Activated naive CD8-positive, alpha-beta T cell treated with anti-CD3 and anti-CD28 coated beads, Interleukin-2, amount 50 U/mL, for 24 hours (primary cell): ENCODE measurements at regions not wholly inside any gene's neighbourhood (a gene's known extent, or its start where the extent isn't known, plus 50 kb on each side); places are given as distances from the start of the nearest gene placed in this dataset.
"Not testable (repeated sequence)": the region's sequence is repeated elsewhere in the genome, so short reads cannot be mapped to it uniquely, and the experiment has no call there.

ENCODE experiments used
- ATAC-seq: fragments of 150-1000 bp; cut with Tn5 transposase; one replicate; pipeline ENCODE4 v1.10.0; 2021
- DNase-seq: peaks from one replicate; pipeline ENCODE4 v3.0.0; 2021
- H3K27ac Mint-ChIP-seq: one replicate; pipeline ENCODE4 v1.8.0; 2021; ENCODE audit warnings: mild to moderate bottlenecking, mixed read lengths
- H3K27me3 Mint-ChIP-seq: one replicate; pipeline ENCODE4 v1.8.0; 2021; ENCODE audit warnings: mixed read lengths
- H3K36me3 Mint-ChIP-seq: one replicate; pipeline ENCODE4 v1.8.0; 2021; ENCODE audit warnings: low read depth, mixed read lengths
- H3K4me1 Mint-ChIP-seq: one replicate; pipeline ENCODE4 v1.8.0; 2021; ENCODE audit warnings: mixed read lengths
- H3K4me3 Mint-ChIP-seq: one replicate; pipeline ENCODE4 v1.8.0; 2021; ENCODE audit warnings: mild to moderate bottlenecking, moderate library complexity, mixed read lengths
- H3K9me3 Mint-ChIP-seq: one replicate; pipeline ENCODE4 v1.8.0; 2021; ENCODE audit warnings: mixed read lengths

DNA sequence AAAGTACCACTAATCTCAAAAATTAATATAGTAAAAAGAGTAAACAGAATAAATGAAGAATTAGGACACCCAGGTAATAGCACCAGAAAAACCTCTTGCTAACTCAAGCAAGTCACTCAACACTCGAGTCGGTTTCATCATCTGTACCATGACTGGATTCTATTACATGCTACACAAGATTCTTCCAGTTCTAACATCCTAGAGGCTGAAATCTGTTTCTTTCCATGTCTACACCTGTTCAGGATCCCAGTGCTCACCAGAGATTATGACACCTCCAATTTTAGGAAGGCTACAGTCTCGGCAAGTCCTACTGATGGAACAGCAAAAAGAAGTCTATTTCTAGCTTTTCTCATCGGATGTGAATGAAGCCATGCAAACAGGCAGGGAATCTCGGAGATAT is 95.3 kb upstream of the ANK3 start:
- Mint-ChIP-seq H3K4me3 (no peak overlapping the region), H3K4me1 (no peaks in the 10 kb centered on the region), H3K27me3 (no peaks in the 10 kb centered on the region), H3K36me3 (no peaks in the 10 kb centered on the region), H3K9me3 (no peaks in the 10 kb centered on the region), H3K27ac (no peak overlapping the region)
- ATAC-seq = no peak
- DNase-seq = no peak

DNA sequence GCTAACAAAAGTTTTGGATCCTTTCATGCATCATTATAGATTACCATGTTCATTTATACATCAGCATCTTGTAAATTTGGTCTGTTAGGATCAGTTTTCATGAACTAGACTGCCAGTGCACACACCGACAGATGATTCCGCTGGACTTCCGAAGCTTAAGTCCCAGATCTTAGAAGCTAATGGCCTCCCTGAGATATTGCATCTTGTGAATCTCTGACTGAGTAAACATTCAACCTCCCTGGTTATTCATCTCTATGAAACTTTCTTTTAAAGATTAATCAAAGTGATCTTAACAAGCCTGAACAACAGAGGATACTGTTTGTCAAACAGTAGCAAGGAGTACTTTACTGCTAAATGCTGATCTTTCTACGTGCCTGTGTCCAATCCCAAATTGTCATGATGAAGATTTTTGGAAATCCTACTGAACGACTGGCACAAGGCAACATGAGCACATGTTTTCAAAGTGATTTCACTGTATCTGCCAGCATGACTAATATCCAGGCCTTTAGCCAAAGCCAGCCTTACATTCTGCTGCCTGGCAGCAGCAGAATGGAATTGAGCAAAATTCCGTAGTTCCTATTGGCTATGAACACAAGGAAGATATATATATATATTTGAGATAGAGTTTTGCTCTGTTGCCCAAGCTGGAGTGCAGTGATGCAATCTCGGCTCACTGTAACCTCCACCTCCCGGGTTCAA is 91.3 kb upstream of the ANK3 start:
- Mint-ChIP-seq H3K27me3 (peaks cover 2% of the 10 kb centered on the region), H3K9me3 (no peaks in the 10 kb centered on the region), H3K4me3 (no peak overlapping the region), H3K27ac (no peak overlapping the region), H3K36me3 (no peaks in the 10 kb centered on the region), H3K4me1 (no peaks in the 10 kb centered on the region)
- no peak for DNase-seq
- ATAC-seq = no peak

DNA sequence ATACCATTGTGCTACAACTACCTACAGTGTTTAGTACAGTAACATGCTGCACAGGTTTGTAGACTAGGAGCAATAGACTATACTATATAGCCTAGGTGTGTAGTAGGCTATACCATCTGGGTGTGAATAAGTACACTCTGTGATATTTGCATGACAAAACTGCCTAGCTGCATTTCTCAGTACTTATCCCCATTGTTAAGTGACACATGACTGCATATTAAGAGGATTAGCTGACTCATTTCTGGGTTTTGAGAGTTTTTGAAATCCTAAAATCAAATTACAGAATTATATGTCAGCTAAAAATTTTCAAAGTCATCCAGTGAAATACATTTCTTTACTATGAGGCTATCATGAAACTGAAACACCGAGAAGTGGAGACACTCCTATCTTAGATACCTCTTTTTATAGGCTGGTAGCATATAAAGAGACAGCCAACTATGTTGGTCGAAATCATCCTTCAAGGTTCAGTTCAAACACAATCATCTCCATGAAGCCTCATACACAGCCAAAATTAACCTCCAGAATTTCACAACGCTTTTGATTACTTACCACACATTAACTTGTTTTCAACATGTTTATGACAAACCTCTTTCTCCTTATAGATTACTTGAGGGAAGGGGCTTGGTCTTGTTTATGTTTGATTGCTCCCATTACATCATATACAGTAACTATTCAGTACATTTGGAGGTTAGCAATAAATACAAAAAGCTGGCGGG is 89.8 kb upstream of the ANK3 start:
- H3K36me3 Mint-ChIP-seq = no peaks in the 10 kb centered on the region
- no peak for ATAC-seq
- H3K4me1 Mint-ChIP-seq = no peaks in the 10 kb centered on the region
- no peak for DNase-seq
- no peak overlapping the region for H3K4me3 Mint-ChIP-seq
- peaks cover 2% of the 10 kb centered on the region for H3K27me3 Mint-ChIP-seq
- H3K27ac Mint-ChIP-seq = no peak overlapping the region
- no peaks in the 10 kb centered on the region for H3K9me3 Mint-ChIP-seq

DNA sequence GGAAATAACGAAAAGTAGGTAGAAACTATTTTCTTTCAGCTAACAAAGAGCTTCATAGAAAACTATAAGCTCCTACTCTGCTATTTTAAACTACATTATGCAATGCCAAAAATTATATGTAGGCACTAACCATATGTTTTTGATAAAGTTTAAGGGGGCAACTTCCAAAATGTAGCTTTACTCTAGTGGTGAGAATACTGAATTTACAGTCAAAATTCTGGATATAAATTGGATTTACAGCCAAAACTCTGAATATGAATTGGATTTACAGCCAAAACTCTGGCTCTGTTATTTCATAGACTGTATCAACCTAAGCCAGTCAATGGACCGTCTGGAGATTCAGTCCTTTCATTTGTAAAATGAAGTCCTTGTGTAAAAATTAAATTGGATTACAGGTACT is 86.8 kb upstream of the ANK3 start:
- DNase-seq (no peak), ATAC-seq (no peak)
- H3K36me3 Mint-ChIP-seq = no peaks in the 10 kb centered on the region
- H3K4me3 Mint-ChIP-seq = no peak overlapping the region
- peaks cover 2% of the 10 kb centered on the region for H3K27me3 Mint-ChIP-seq
- H3K4me1 Mint-ChIP-seq = no peaks in the 10 kb centered on the region
- no peak overlapping the region for H3K27ac Mint-ChIP-seq
- no peaks in the 10 kb centered on the region for H3K9me3 Mint-ChIP-seq

DNA sequence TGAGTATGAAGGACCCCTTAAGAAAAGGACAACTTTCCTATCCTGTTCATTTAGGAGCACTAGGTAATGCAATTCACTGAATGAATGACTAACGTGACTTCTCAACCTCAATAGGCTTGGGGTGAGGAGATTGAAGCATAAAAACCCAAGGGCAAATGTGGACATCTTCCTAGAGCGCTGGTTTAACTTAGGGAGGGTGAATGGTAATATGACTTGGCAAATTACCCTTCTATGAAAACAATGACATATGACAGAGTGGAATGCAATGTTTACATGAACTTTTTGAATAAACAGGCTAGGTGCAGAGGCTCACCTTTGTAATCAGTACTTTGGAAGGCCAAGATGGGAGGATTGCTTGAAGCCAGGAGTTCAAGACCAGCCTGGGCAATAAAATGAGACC is 83.9 kb upstream of the ANK3 start:
- DNase-seq (no peak), ATAC-seq (no peak)
- no peaks in the 10 kb centered on the region for H3K36me3 Mint-ChIP-seq
- H3K27ac Mint-ChIP-seq = no peak overlapping the region
- H3K9me3 Mint-ChIP-seq = no peaks in the 10 kb centered on the region
- H3K4me3 Mint-ChIP-seq = no peak overlapping the region
- peaks cover 2% of the 10 kb centered on the region for H3K27me3 Mint-ChIP-seq
- no peaks in the 10 kb centered on the region for H3K4me1 Mint-ChIP-seq

DNA sequence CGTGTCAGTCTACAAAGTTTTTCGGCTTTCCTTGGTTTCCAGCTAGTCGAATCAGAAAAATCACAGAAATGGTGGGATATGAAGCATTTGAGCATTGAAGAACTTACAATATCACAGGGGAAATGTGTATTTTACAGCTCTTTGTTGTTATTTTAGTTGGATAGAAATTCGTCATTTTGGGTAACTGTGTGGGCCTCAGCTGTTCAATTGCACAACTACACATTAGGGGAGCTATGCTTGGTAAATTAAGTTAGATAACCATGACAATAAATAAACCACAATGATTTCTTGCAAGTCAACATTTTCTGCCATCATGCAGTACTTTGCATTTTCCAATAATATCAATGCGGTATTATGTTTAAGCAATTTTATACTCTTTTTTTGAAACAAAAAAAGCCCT is 80.4 kb upstream of the ANK3 start:
- Mint-ChIP-seq H3K36me3 (no peaks in the 10 kb centered on the region), H3K27ac (no peak overlapping the region), H3K9me3 (no peaks in the 10 kb centered on the region), H3K27me3 (no peaks in the 10 kb centered on the region), H3K4me3 (no peak overlapping the region), H3K4me1 (no peaks in the 10 kb centered on the region)
- no peak for DNase-seq
- no peak for ATAC-seq

DNA sequence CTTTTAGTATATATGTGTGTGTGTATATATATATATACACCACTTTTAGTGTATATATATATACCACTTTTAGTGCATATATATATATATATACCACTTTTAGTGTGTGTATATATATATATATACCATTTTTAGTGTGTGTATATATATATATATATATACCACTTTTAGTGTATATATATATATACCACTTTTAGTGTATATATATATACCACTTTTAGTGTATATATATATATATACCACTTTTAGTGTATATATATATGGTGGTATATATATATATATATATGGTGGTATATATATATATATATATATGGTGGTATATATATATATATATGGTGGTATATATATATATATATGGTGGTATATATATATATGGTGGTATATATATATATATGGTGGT is 79.5 kb upstream of the ANK3 start:
- ATAC-seq, H3K27me3 Mint-ChIP-seq, H3K36me3 Mint-ChIP-seq, H3K4me3 Mint-ChIP-seq, H3K4me1 Mint-ChIP-seq, H3K27ac Mint-ChIP-seq, H3K9me3 Mint-ChIP-seq, DNase-seq: not testable (repeated sequence)

DNA sequence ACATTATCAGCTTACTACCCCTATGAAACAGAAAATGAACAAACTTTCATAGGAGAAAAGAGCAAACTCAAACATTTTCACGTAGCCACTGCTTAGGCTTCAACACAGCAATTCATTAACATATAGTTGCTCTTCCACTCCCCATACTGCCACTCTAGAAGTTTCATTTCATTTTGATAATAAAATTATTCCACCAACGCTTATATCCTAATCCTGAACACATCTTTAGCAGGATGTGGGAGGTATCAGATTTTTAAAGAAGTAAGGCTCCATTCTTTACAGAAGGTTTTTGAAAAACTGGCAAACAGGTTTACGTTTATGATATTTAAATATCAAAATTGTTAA is 77.5 kb upstream of the ANK3 start:
- no peaks in the 10 kb centered on the region for H3K36me3 Mint-ChIP-seq
- H3K4me1 Mint-ChIP-seq = no peaks in the 10 kb centered on the region
- no peak overlapping the region for H3K4me3 Mint-ChIP-seq
- no peak for DNase-seq
- no peak for ATAC-seq
- no peaks in the 10 kb centered on the region for H3K27me3 Mint-ChIP-seq
- H3K9me3 Mint-ChIP-seq = no peaks in the 10 kb centered on the region
- no peak overlapping the region for H3K27ac Mint-ChIP-seq

DNA sequence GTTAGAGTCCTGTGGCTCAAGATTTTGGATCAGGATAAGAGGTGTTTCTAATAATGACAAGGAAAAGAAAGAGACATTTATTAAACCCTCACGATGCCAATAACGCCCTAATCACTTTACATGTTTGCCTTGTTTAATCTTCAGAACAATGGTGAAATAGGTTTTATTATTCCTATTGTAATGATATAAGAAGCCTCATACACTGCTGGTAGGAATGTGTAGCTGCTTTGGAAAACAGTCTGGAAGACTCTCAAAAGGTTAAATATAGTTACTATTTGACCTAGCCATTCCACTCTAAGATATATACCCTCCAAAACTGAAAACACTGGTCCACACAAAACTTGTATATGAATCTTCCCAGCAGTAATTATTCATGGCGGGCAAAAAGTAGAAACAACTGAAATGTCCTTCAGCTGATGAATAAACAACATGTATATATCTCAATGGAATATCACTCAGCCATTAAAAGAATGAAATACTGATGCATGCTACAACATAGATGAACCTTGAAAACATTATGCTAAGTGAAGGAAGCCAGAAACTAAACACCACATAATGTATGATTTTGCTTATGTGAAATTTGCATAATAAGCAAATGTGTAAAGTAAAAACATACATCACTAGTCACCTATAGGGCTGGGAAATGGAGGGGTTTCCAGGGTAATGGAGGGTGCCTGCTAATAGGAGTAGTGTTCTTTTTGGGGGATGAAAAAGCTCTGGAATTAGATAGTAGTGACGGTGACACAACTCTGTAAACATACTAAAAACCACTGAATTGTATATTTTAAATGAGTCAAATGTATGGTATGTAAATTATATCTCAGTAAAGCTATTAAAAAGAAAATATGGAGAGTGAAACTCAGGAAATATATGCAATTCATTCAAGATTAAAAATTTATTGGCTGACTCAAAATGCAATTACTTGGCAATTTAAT is 76.9 kb upstream of the ANK3 start:
- no peak for DNase-seq
- Mint-ChIP-seq H3K36me3 (no peaks in the 10 kb centered on the region), H3K27me3 (no peaks in the 10 kb centered on the region), H3K4me1 (peaks cover 2% of the 10 kb centered on the region), H3K27ac (no peak overlapping the region), H3K4me3 (no peak overlapping the region), H3K9me3 (no peaks in the 10 kb centered on the region)
- no peak for ATAC-seq

DNA sequence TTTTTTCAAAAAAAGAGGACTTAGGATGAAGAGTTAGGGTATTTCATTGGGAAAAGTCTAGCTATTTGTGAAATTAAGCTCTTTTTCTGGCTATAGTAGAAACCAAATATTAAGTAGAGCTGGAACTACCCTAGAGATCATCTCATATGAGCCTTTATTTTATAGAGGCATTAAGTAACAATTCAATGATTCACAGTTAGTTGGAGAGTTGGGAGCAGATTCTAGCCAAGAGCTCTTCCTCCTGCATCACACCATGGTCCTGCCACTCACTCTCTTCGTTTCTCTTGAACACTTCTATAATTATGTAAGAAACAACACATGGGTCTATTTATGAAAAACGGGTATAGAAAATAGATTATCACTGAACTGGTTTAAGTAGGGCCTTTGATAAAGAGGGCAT is 76.1 kb upstream of the ANK3 start:
- H3K9me3 Mint-ChIP-seq = no peaks in the 10 kb centered on the region
- no peak overlapping the region for H3K27ac Mint-ChIP-seq
- no peaks in the 10 kb centered on the region for H3K36me3 Mint-ChIP-seq

DNA sequence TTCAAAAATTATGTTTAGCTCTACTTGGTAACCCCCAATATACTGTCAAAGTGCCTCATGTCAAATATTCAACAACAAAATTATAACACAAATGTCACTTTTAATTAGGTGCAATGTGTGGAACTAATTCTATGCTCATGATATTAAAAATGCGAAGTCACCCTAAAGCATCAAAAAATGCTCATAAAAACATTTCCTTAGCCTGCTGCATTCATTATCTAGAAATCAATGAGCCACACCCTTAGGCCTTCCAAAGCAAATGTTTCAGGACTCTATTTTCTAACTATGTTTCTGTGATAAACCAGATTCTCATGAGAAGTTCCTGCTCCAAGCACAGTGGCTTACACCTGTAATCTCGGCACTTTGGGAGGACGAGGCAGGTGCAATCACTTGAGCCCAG is 75.0 kb upstream of the ANK3 start:
- H3K4me3 Mint-ChIP-seq = no peak overlapping the region
- no peaks in the 10 kb centered on the region for H3K9me3 Mint-ChIP-seq
- H3K27ac Mint-ChIP-seq = no peak overlapping the region
- ATAC-seq (no peak), DNase-seq (no peak)
- H3K36me3 Mint-ChIP-seq = no peaks in the 10 kb centered on the region
- no peaks in the 10 kb centered on the region for H3K27me3 Mint-ChIP-seq
- H3K4me1 Mint-ChIP-seq = peaks cover 2% of the 10 kb centered on the region

More for the DNA sequence above, 76.1 kb upstream of the ANK3 start:
- no peak overlapping the region for H3K4me3 Mint-ChIP-seq
- ATAC-seq (no peak), DNase-seq (no peak)
- no peaks in the 10 kb centered on the region for H3K27me3 Mint-ChIP-seq
- H3K4me1 Mint-ChIP-seq = peaks cover 2% of the 10 kb centered on the region

DNA sequence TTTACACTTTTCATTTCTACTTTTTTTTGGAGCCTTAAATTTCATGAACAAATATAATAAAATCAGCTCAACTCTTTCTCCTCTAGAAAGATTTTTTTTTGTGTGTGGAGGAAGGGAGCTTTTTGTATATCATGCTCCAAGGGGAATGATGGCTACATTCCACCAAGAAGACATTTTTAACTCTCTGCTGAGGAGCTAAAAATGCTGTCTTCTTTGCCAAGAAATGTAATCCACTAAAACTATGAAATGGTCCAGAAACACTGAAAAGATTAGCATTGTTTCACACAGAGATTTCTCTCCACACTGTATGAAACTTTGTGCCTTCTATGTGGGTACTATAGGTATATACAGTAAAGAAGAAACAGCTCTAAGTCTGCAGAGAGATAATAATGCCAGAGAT is 74.1 kb upstream of the ANK3 start:
- Mint-ChIP-seq H3K4me3 (no peak overlapping the region), H3K27ac (no peak overlapping the region), H3K4me1 (peaks cover 2% of the 10 kb centered on the region), H3K36me3 (no peaks in the 10 kb centered on the region), H3K27me3 (no peaks in the 10 kb centered on the region), H3K9me3 (no peaks in the 10 kb centered on the region)
- no peak for ATAC-seq
- DNase-seq = no peak

DNA sequence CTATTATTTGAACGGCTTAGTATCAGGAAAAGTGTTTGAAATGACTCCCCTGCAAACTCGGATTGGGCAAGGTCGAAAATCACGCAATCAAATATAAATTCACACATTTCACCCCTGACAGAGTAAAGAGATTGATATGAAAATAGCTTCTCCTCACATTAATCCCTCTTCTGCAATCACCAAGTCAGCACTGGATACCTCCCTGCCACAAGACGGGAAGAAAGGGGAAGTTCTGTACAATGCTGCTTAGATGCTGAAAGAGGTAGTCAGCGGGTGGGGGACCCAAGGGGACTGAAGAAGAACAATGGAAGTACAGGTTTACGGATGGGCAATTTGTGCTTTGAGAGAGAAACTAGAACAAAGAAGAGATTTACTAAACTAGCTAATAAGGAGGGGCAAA is 72.0 kb upstream of the ANK3 start:
- Mint-ChIP-seq H3K4me3 (no peak overlapping the region), H3K9me3 (no peaks in the 10 kb centered on the region), H3K27ac (no peak overlapping the region), H3K27me3 (no peaks in the 10 kb centered on the region), H3K4me1 (peaks cover 2% of the 10 kb centered on the region), H3K36me3 (no peaks in the 10 kb centered on the region)
- ATAC-seq = no peak
- no peak for DNase-seq

DNA sequence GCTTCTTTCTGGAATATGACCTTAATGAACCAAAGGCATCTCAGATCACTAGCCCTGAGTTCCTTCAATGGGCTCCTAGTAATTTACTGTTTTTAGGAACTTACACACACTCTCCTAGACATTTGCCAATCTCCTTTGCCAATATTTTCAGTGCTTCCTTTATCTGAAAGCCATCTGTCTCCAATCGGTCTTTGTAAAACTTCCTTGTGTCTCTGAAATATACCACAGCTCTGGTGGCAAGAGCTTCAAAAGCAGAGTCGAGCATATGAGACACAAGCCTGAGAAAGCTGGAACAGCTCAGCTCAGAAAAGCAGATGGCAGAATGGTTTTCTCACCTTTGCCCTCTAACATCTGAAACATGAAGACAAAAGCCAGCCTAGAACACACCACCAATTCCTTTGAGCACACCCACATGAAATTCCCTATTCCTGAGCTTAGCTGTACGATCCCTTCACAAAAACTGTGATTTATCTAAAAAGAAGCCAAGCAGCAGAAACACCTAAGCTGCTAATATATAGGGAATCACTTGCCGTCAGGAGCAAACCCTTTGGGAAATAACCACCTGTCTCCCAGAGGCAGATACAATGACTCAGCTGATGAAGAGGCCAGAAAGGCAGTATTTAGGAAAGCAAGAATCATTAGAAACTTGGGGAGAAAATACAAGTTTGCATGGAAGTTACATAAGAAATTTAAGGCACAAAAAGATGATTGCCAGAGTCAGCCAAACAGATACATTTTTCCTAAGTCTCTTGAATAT is 70.2 kb upstream of the ANK3 start:
- DNase-seq (no peak), ATAC-seq (no peak)
- Mint-ChIP-seq H3K27ac (no peak overlapping the region), H3K4me1 (peaks cover 2% of the 10 kb centered on the region), H3K9me3 (no peaks in the 10 kb centered on the region), H3K36me3 (no peaks in the 10 kb centered on the region), H3K4me3 (no peak overlapping the region), H3K27me3 (no peaks in the 10 kb centered on the region)
